ENCODE measurements at regions not wholly inside any gene's neighbourhood (a gene's known extent, or its start where the extent isn't known, plus 50 kb on each side); places are given as distances from the start of the nearest gene placed in this dataset.
"Not testable (repeated sequence)": the region's sequence is repeated elsewhere in the genome, so short reads cannot be mapped to it uniquely, and the experiment has no call there.

DNA sequence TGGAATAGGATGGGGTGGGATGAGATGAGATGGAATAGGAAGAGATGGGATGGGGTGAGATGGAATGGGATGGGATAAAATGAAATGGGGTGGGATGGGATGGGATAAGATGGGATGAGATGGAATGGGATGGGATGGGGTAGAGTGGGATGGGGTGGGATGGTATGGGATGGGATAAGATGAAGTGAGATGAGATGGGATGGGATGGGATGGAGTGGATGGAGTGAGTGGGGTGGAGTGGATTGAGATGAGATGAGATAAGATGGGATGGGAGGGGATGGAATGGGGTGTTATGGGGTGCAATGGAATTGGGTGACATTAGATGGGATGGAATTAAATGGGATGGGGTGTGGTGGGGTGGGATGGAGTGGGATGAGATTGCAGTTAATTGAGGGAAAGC lies 279.2 kb upstream of the CDH5 start:
- H3K4me3 ChIP-seq (ENCODE audit: low read depth, low read length) = no peak overlapping the region
- no peak for DNase-seq (ENCODE audit: low read depth)
- TF ChIP-seq, protein P1, sequence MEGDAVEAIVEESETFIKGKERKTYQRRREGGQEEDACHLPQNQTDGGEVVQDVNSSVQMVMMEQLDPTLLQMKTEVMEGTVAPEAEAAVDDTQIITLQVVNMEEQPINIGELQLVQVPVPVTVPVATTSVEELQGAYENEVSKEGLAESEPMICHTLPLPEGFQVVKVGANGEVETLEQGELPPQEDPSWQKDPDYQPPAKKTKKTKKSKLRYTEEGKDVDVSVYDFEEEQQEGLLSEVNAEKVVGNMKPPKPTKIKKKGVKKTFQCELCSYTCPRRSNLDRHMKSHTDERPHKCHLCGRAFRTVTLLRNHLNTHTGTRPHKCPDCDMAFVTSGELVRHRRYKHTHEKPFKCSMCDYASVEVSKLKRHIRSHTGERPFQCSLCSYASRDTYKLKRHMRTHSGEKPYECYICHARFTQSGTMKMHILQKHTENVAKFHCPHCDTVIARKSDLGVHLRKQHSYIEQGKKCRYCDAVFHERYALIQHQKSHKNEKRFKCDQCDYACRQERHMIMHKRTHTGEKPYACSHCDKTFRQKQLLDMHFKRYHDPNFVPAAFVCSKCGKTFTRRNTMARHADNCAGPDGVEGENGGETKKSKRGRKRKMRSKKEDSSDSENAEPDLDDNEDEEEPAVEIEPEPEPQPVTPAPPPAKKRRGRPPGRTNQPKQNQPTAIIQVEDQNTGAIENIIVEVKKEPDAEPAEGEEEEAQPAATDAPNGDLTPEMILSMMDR (IDR thresholded peaks at IDR 0.05; ENCODE audit: control insufficient read depth, extremely low read depth, insufficient read depth) = no peak

DNA sequence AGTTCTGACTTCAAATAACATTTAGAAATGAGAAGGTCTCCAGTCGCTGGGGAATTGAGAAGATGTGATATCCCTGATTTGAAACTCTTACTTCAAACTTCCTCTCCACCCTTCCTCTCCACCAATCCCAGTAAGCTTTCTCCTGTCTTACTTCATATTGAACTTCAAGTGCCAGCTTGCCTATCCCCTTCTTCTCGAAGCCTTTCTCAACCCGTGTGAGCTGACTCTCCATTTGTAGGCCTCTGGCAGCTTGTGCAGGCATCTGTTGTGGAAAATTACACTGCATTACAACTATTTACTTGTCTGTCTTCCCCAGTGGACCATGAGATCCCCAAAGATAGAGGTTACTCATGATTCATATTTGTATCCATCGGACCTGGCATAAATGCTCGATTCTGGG lies 280.8 kb upstream of the CDH5 start:
- H3K4me3 ChIP-seq (ENCODE audit: low read depth, low read length) = no peak overlapping the region
- no peak for DNase-seq (ENCODE audit: low read depth)
- TF ChIP-seq, protein P1 (IDR thresholded peaks at IDR 0.05; ENCODE audit: control insufficient read depth, extremely low read depth, insufficient read depth) = no peak

DNA sequence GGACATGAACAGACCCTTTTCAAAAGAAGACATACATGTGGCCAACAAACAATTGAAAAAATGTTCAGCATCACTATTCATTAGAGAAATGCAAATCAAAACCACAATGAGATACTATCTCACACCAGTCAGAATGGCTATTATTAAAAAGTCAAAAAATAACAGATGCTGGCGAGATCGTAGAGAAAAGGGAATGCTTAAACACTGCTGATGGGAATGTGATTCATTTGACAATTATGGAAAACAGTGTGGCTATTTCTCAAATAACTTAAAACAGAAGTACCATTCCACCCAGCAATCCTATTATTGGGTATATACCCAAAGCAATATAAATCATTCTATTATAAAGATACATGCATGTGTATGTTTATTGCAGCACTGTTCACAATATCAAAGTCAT lies 281.8 kb upstream of the CDH5 start:
- DNase-seq (ENCODE audit: low read depth); H3K4me3 ChIP-seq (ENCODE audit: low read depth, low read length): not testable (repeated sequence)

DNA sequence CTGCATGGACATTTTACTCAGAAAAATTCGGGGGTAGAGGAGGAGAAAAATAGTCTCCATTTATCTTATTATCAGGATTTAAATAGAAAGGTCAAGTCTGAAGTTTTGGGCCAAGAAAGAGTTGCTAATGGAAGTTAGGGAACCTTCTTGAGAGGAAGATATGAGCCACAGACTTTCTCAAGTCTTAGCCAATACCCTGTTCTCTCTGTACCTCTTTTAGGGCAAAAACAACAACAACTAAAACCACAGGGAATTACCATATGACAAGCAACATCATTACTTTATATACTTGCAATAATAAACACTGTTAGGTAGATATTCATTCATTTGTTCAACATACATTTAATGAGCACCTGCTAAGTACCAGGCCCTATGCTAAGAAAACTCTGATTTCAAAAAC lies 282.2 kb upstream of the CDH5 start:
- DNase-seq (ENCODE audit: low read depth) = no peak
- TF ChIP-seq, protein P1 (IDR thresholded peaks at IDR 0.05; ENCODE audit: control insufficient read depth, extremely low read depth, insufficient read depth) = no peak
- H3K4me3 ChIP-seq (ENCODE audit: low read depth, low read length) = no peak overlapping the region

DNA sequence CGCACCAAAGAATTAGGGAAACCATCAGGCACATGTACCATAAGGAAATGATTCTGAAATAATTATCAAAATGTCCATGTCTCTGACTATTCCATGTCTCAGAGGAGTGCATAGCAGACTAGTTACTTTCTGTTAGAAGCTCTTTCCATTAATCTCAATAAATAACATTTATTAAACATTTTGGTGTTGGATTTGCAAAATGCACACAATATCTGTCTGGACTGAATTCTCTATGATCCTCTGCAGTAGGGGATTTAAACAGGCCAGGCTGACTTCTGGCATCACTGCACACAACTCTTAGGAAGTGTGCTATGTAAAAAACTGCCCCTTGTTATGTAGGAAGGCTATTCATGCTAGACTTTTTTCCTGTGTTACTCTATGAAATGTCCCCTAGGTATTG lies 283.3 kb upstream of the CDH5 start:
- no peak for DNase-seq (ENCODE audit: low read depth)
- TF ChIP-seq, protein P1 (IDR thresholded peaks at IDR 0.05; ENCODE audit: control insufficient read depth, extremely low read depth, insufficient read depth) = no peak

DNA sequence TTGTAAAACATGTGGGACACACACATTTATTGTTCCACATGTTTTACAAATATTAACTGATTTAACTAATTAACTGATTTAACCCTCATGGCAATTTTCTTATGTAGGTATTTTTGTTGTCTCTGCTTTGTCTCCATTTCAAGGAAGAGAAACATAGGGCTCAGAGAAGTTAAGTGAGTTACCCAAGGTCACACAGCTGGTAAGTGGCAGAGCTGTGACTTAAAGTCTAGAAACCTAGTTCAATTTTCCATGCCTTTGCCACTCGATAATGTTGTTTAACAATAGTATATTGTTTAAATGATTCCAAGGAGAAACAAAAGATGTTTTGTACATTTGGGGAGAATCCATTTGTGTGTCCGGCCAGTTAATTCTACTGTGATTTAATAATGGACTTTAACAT lies 284.1 kb upstream of the CDH5 start:
- H3K4me3 ChIP-seq (ENCODE audit: low read depth, low read length) = no peak overlapping the region
- TF ChIP-seq, protein P1 (IDR thresholded peaks at IDR 0.05; ENCODE audit: control insufficient read depth, extremely low read depth, insufficient read depth) = no peak
- no peak for DNase-seq (ENCODE audit: low read depth)

More for the DNA sequence above, 283.3 kb upstream of the CDH5 start:
- H3K4me3 ChIP-seq (ENCODE audit: low read depth, low read length) = no peak overlapping the region

DNA sequence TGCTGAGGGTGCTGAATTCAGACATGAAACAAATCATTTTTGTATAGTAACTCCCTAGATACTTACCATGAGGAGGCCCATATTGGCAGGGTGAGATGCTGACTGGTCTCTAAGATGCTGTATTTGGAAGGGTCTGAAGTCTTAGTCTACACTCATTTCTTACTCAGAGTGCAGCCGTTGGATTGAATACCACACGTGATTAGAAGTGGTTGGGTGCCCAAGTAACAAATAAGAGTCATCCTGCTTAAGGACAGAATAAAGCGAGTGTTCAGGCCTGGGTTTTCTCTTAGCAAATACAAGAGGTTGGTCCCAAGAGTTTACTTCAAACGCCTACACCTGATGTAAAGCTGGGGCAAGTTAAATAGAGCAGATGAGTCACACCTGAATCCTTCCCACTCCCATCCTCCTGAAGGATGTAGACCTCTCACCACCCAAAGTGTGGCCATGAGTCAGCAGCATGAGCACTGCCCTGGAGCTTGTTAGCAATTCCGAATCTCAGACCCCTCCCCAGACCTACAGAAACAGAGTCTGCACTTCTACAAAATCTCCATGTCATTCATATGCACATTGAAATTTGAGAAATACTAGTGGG lies 284.6 kb upstream of the CDH5 start:
- TF ChIP-seq, protein P1 (IDR thresholded peaks at IDR 0.05; ENCODE audit: control insufficient read depth, extremely low read depth, insufficient read depth) = no peak
- no peak for DNase-seq (ENCODE audit: low read depth)
- H3K4me3 ChIP-seq (ENCODE audit: low read depth, low read length) = no peak overlapping the region
